ENCODE measurements at regions not wholly inside any gene's neighbourhood (a gene's known extent, or its start where the extent isn't known, plus 50 kb on each side); places are given as distances from the start of the nearest gene placed in this dataset.

DNA sequence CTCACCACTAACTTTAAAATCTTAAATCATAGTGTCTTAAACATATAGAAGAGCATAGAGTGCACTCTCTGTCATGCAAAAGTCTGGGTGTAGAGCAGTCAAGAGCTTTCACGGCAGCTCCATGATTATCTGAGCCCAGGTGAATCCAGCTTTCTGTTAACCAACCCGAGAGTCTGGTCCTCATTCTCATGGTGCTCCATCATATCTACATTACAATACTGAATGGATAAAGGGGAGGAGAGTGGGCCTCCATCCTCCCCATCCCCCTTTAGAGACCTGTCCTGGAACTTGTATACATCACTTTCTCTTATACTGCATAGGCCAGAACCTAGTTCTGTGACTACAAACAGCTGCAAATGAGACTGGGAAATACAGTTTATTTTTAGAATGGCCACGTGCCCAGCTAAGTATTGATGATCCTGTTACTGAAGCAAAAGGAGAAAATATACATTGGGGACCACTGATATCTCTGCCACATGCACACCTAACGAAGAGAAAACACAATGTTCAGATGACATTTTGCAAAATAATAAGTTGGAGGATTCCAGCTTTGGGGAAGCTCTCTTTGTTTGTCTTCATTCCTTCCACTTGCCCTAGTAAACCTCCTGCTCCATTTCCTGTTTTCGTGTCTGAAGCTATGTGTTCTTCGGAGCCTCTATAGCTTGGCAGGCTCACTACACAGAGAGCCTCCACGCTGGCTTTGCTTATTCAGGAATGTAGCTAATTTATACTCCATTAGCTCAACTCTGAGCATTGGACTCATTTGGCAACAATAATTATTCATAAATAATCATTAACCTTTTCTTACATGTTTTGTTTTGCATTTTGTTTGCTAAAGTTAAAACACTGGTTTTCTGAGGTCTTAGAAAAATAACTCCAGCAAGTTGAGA lies 110.1 kb downstream of the IYD start:
- Histone ChIP-seq H3K27me3 (ENCODE audit: insufficient read depth) (no peaks in the 10 kb centered on the region), H3K4me3 (ENCODE audit: low read depth in 2 of 2, low read length in 1 of 2) (no peak overlapping the region), H3K9me3 (no peaks in the 10 kb centered on the region), H3K27ac (ENCODE audit: low read depth in 2 of 2, low read length in 1 of 2) (no peak overlapping the region), H3K9me2 (no peaks in the 10 kb centered on the region), H3K4me1 (ENCODE audit: control insufficient read depth in 1 of 2, insufficient read depth in 2 of 2, low read depth in 1 of 2, low read length in 1 of 2) (no peaks in the 10 kb centered on the region), H2AFZ (ENCODE audit: low read depth) (no peak overlapping the region), H3K36me3 (replicated peaks in 1 of 2; ENCODE audit: control insufficient read depth in 1 of 2, insufficient read depth in 2 of 2, low read length in 1 of 2) (no peaks in the 10 kb centered on the region), H3F3A (replicated peaks; ENCODE audit: insufficient read depth) (no peaks in the 10 kb centered on the region), H3K9ac (no peak overlapping the region), H4K20me1 (ENCODE audit: insufficient read depth) (no peaks in the 10 kb centered on the region), H3K4me2 (no peak overlapping the region), H3K79me2 (ENCODE audit: insufficient read depth) (no peaks in the 10 kb centered on the region)
- CTCF ChIA-PET, result interaction anchor here (0.9 to 1.3 kb wide), 2 partner anchors 14 to 61 kb away, joined by 3 read pairs; no protein-coding TSS in a partner anchor
- POLR2A ChIA-PET, result no interaction called here
- 3% methylated on average over 7 of the region's 7 CpGs for WGBS (ENCODE audit: low lambda C conversion rate)
- no peak for TF ChIP-seq TAF1 (IDR thresholded peaks at IDR 0.05; ENCODE audit: borderline replicate concordance, low read depth, low read length)
- TF ChIP-seq RFX5 (IDR thresholded peaks at IDR 0.05; ENCODE audit: low read length), result no peak
- TF ChIP-seq PBX3 (IDR thresholded peaks at IDR 0.05), result no peak
- TF ChIP-seq YY1 (IDR thresholded peaks at IDR 0.05; ENCODE audit: low read depth), result no peak
- TF ChIP-seq RXRA (IDR thresholded peaks at IDR 0.05; ENCODE audit: borderline replicate concordance, low read depth), result no peak
- no peak for TF ChIP-seq SIN3A (IDR thresholded peaks at IDR 0.05; ENCODE audit: borderline replicate concordance, low read depth, low read length)
- no peak for TF ChIP-seq POLR2AphosphoS5 (IDR thresholded peaks at IDR 0.05; ENCODE audit: low read depth, low read length)
- TF ChIP-seq, protein P1, sequence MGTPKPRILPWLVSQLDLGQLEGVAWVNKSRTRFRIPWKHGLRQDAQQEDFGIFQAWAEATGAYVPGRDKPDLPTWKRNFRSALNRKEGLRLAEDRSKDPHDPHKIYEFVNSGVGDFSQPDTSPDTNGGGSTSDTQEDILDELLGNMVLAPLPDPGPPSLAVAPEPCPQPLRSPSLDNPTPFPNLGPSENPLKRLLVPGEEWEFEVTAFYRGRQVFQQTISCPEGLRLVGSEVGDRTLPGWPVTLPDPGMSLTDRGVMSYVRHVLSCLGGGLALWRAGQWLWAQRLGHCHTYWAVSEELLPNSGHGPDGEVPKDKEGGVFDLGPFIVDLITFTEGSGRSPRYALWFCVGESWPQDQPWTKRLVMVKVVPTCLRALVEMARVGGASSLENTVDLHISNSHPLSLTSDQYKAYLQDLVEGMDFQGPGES (IDR thresholded peaks at IDR 0.05; ENCODE audit: low read depth, low read length), result no peak
- no peak for TF ChIP-seq FOXJ3 (CRISPR knock-in tag; IDR thresholded peaks at IDR 0.05)
- no peak for TF ChIP-seq SMC3 (IDR thresholded peaks at IDR 0.05; ENCODE audit: low read depth, low read length)
- no peak for TF ChIP-seq MXI1 (IDR thresholded peaks at IDR 0.05; ENCODE audit: low read depth, low read length)
- DNase-seq, result no peak

DNA sequence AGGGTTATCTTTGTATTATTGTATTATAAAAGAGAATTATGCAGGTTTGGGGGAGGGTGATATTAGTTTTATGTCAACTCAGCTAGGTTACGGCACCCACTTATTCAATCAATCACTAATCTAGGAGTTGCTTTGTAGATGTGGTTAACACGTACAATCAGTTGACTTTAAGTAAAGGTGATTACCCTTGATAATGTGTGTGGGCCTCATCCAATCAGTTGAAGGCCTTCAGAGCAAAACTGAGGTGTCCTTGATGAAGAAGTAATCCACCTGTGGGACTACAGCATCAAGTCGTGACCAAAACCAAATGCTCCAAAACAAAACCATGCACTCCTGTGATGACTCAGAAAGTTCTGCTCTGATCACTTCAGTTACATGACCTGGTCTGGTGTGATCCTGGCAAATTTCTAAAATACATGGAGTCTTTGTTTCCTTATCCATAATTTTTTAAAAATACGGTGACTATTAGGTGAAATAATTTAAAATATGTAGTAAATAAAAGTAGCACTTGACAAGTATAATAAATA lies 114.1 kb downstream of the IYD start:
- WGBS (ENCODE audit: low lambda C conversion rate), result 19% methylated on average over 4 of the region's 4 CpGs
- H3K4me3 ChIP-seq (ENCODE audit: low read depth in 2 of 2, low read length in 1 of 2), result no peak overlapping the region
- ChIA-PET POLR2A (no interaction called here), CTCF (no interaction called here)
- H3K9me2 ChIP-seq, result no peaks in the 10 kb centered on the region
- H3F3A ChIP-seq (replicated peaks; ENCODE audit: insufficient read depth), result no peaks in the 10 kb centered on the region
- H3K4me2 ChIP-seq, result no peak overlapping the region
- H3K27me3 ChIP-seq (ENCODE audit: insufficient read depth), result no peaks in the 10 kb centered on the region
- H3K36me3 ChIP-seq (replicated peaks in 1 of 2; ENCODE audit: control insufficient read depth in 1 of 2, insufficient read depth in 2 of 2, low read length in 1 of 2), result no peaks in the 10 kb centered on the region
- no peak for DNase-seq
- no peak overlapping the region for H3K27ac ChIP-seq (ENCODE audit: low read depth in 2 of 2, low read length in 1 of 2)
- H3K9me3 ChIP-seq, result no peaks in the 10 kb centered on the region
- TF ChIP-seq FOXJ3 (CRISPR knock-in tag; IDR thresholded peaks at IDR 0.05), result no peak
- TF ChIP-seq, protein P2, sequence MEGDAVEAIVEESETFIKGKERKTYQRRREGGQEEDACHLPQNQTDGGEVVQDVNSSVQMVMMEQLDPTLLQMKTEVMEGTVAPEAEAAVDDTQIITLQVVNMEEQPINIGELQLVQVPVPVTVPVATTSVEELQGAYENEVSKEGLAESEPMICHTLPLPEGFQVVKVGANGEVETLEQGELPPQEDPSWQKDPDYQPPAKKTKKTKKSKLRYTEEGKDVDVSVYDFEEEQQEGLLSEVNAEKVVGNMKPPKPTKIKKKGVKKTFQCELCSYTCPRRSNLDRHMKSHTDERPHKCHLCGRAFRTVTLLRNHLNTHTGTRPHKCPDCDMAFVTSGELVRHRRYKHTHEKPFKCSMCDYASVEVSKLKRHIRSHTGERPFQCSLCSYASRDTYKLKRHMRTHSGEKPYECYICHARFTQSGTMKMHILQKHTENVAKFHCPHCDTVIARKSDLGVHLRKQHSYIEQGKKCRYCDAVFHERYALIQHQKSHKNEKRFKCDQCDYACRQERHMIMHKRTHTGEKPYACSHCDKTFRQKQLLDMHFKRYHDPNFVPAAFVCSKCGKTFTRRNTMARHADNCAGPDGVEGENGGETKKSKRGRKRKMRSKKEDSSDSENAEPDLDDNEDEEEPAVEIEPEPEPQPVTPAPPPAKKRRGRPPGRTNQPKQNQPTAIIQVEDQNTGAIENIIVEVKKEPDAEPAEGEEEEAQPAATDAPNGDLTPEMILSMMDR (IDR thresholded peaks at IDR 0.05), result no peak
- TF ChIP-seq USF2 (IDR thresholded peaks at IDR 0.05; ENCODE audit: borderline replicate concordance, low read depth, low read length), result no peak
- TF ChIP-seq RXRA (IDR thresholded peaks at IDR 0.05; ENCODE audit: borderline replicate concordance, low read depth), result no peak
- no peak for TF ChIP-seq EZH2phosphoT487 (IDR thresholded peaks at IDR 0.05; ENCODE audit: borderline replicate concordance, low read depth)
- no peak for TF ChIP-seq NRF1 (IDR thresholded peaks at IDR 0.05; ENCODE audit: low read depth, low read length)
- no peak for TF ChIP-seq JUND (IDR thresholded peaks at IDR 0.05)
- TF ChIP-seq USF1 (IDR thresholded peaks at IDR 0.05; ENCODE audit: borderline replicate concordance, low read depth), result no peak
- no peak for TF ChIP-seq TEAD4 (IDR thresholded peaks at IDR 0.05; ENCODE audit: borderline replicate concordance, insufficient read depth)
- TF ChIP-seq RAD21 (IDR thresholded peaks at IDR 0.05; ENCODE audit: low read length), result no peak
- no peak for TF ChIP-seq CHD2 (IDR thresholded peaks at IDR 0.05; ENCODE audit: low read length, partially characterized antibody)
- no peak overlapping the region for H2AFZ ChIP-seq (ENCODE audit: low read depth)
- no peaks in the 10 kb centered on the region for H4K20me1 ChIP-seq (ENCODE audit: insufficient read depth)
- no peaks in the 10 kb centered on the region for H3K79me2 ChIP-seq (ENCODE audit: insufficient read depth)
- H3K9ac ChIP-seq, result no peak overlapping the region
- H3K4me1 ChIP-seq (ENCODE audit: control insufficient read depth in 1 of 2, insufficient read depth in 2 of 2, low read depth in 1 of 2, low read length in 1 of 2), result no peaks in the 10 kb centered on the region

Data from SK-N-SH (cell line).